Type B pancreatic cell (in vitro differentiated cells): ENCODE measurements at regions not wholly inside any gene's neighbourhood (a gene's known extent, or its start where the extent isn't known, plus 50 kb on each side); places are given as distances from the start of the nearest gene placed in this dataset.

ENCODE experiments used
- DNase-seq: peaks from one replicate; pipeline ENCODE4 v3.0.0; 2021; ENCODE audit warnings: mixed read lengths; ENCODE audit not compliant: unreplicated experiment; ENCODE audit errors: extremely low spot score
- H3K27ac Mint-ChIP-seq: 2 replicates; pipeline ENCODE4 v1.8.0; 2021; ENCODE audit warnings: mild to moderate bottlenecking, mixed read lengths
- H3K27me3 Mint-ChIP-seq: 2 replicates; pipeline ENCODE4 v1.8.0; 2021; ENCODE audit warnings: mixed read lengths
- H3K36me3 Mint-ChIP-seq: 2 replicates; pipeline ENCODE4 v1.8.0; 2021; ENCODE audit warnings: mixed read lengths
- H3K4me1 Mint-ChIP-seq: one replicate; pipeline ENCODE4 v1.8.0; 2021; ENCODE audit warnings: mixed read lengths; ENCODE audit not compliant: unreplicated experiment
- H3K4me3 Mint-ChIP-seq: 2 replicates; pipeline ENCODE4 v1.8.0; 2021; ENCODE audit warnings: mild to moderate bottlenecking, mixed read lengths
- H3K9me3 Mint-ChIP-seq: 2 replicates; pipeline ENCODE4 v1.8.0; 2021; ENCODE audit warnings: mixed read lengths
- TF ChIP-seq, protein P1 (sequence below): fragments of 200-600 bp; sonication (generic); conservative IDR thresholded peaks from 2 replicates; pipeline ENCODE4 v1.5.0; 2021; ENCODE audit warnings: antibody characterized with exemption, mild to moderate bottlenecking

DNA sequence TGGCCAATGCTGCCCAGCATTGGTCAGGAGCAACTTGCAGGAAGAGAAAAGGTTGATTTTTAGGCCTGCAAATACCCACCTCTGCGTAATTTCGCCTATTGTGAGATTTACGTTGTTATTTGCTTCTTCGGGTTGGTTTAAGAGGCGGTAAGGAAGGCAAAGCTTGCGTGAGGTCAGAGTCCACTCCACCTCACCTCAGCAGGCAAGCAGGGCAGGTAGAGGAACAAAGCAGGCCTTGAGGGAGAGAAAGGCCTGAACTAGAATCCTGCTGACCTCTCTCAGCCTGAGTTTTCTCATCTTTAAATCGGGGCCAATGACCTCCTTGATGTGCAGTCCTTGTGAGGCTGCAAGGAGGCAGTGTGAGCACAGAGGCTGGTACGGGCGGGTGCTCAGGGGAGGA, 239.1 kb downstream of the CDC5L start:
- H3K4me3 Mint-ChIP-seq: no peak overlapping the region
- peaks cover 41% of the 10 kb centered on the region for H3K4me1 Mint-ChIP-seq
- H3K27ac Mint-ChIP-seq: no peak overlapping the region
- peaks cover 12% of the 10 kb centered on the region for H3K27me3 Mint-ChIP-seq
- TF ChIP-seq, protein P1, sequence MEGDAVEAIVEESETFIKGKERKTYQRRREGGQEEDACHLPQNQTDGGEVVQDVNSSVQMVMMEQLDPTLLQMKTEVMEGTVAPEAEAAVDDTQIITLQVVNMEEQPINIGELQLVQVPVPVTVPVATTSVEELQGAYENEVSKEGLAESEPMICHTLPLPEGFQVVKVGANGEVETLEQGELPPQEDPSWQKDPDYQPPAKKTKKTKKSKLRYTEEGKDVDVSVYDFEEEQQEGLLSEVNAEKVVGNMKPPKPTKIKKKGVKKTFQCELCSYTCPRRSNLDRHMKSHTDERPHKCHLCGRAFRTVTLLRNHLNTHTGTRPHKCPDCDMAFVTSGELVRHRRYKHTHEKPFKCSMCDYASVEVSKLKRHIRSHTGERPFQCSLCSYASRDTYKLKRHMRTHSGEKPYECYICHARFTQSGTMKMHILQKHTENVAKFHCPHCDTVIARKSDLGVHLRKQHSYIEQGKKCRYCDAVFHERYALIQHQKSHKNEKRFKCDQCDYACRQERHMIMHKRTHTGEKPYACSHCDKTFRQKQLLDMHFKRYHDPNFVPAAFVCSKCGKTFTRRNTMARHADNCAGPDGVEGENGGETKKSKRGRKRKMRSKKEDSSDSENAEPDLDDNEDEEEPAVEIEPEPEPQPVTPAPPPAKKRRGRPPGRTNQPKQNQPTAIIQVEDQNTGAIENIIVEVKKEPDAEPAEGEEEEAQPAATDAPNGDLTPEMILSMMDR: no peak
- H3K36me3 Mint-ChIP-seq: no peaks in the 10 kb centered on the region
- DNase-seq: no peak
- H3K9me3 Mint-ChIP-seq: no peaks in the 10 kb centered on the region

DNA sequence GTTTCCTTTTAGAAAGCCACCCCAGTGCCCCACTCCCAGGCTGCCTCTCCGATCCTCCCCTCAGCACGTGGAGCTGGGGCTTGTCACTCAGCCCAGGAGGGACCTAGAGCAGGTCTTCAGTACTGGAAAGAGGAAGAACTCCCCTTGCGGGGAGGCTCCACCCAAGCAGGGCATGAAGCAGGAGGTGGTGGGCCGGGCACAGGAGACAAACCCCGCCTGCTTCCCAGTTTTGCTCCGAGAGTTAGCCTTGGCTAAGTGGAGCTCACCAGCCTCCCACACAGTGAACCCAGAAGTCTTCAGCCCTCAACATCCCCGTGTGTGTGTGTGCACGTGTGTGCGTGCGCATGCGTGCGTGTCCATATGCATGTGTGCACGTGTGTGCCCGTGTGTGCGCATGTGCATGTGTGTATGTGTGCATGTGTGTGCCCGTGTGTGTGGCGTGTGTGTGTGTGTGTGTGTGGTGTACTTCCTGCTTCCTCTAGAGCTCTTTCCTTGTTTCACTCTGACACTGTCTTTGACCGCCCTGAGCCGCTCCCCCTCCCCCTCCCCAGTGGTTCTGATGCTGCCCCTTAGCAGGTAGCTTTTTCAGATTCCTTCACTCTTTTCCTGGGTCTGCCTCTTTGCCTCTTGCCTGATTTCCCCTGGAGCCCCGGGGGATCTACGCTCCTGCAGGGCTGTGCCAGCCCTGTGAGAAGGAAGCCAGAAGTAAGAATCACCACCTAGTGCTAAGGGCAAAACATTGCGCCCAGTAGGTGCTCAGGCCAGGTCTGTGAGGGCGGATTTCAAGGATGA, 239.8 kb downstream of the CDC5L start:
- H3K4me3 Mint-ChIP-seq: no peak overlapping the region
- H3K4me1 Mint-ChIP-seq: peaks cover 41% of the 10 kb centered on the region

DNA sequence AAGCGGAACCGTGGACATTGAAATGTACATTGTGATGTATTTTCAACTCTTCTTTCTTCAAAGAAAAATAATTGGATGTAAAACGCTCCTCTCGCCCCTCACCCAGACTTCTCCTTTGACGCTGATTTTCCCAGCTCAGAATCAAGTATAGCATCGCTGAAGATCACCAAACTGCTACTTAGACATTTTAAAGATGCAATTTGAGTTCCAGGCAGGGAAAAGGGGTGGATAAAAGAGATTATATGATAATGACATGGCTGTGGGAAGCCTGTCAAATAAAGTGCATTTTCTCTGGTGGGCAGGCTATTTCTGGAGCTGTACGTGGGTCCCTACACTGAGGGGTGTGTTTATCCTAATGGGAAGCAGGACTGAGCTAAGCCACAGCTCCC, 240.4 kb downstream of the CDC5L start:
- TF ChIP-seq, protein P1: no peak
- Mint-ChIP-seq H3K4me3 (no peak overlapping the region), H3K27me3 (peaks cover 12% of the 10 kb centered on the region), H3K36me3 (no peaks in the 10 kb centered on the region), H3K27ac (no peak overlapping the region), H3K9me3 (no peaks in the 10 kb centered on the region), H3K4me1 (peaks cover 41% of the 10 kb centered on the region)
- no peak for DNase-seq

More for the DNA sequence above, 239.8 kb downstream of the CDC5L start:
- H3K36me3 Mint-ChIP-seq: no peaks in the 10 kb centered on the region
- TF ChIP-seq, protein P1: no peak
- H3K27ac Mint-ChIP-seq: no peak overlapping the region
- no peaks in the 10 kb centered on the region for H3K9me3 Mint-ChIP-seq
- no peak for DNase-seq
- peaks cover 12% of the 10 kb centered on the region for H3K27me3 Mint-ChIP-seq

GRCh38 chr6:44628347-44628746, 240.8 kb downstream of the CDC5L start:
- no peaks in the 10 kb centered on the region for H3K36me3 Mint-ChIP-seq
- DNase-seq: no peak
- peaks cover 12% of the 10 kb centered on the region for H3K27me3 Mint-ChIP-seq
- H3K4me1 Mint-ChIP-seq: peaks cover 41% of the 10 kb centered on the region
- TF ChIP-seq, protein P1: no peak
- H3K27ac Mint-ChIP-seq: no peak overlapping the region
- H3K9me3 Mint-ChIP-seq: no peaks in the 10 kb centered on the region
- H3K4me3 Mint-ChIP-seq: no peak overlapping the region

- Mint-ChIP-seq H3K27ac (no peak overlapping the region), H3K9me3 (no peaks in the 10 kb centered on the region), H3K36me3 (no peaks in the 10 kb centered on the region), H3K4me3 (no peak overlapping the region), H3K4me1 (peaks cover 33% of the 10 kb centered on the region), H3K27me3 (peaks cover 12% of the 10 kb centered on the region)
- DNase-seq: no peak
- TF ChIP-seq, protein P1: no peak
Observed at GRCh38 chr6:44629636-44630035, 242.1 kb downstream of the CDC5L start.
